ENCODE measurements at regions not wholly inside any gene's neighbourhood (a gene's known extent, or its start where the extent isn't known, plus 50 kb on each side); places are given as distances from the start of the nearest gene placed in this dataset.

- no peak for DNase-seq (ENCODE audit: low read depth)
- H3K4me3 ChIP-seq (ENCODE audit: low read depth, low read length) = no peak overlapping the region
- no peak for TF ChIP-seq CTCF (IDR thresholded peaks at IDR 0.05; ENCODE audit: insufficient read depth, low read length)
Observed at GRCh38 chr7:12456506-12456905, 52.8 kb upstream of the VWDE start.

- no peak overlapping the region for H3K4me3 ChIP-seq (ENCODE audit: low read depth, low read length)
- peak; percentile 53 for DNase-seq (ENCODE audit: low read depth)
- peak; percentile 70 for TF ChIP-seq CTCF (IDR thresholded peaks at IDR 0.05; ENCODE audit: insufficient read depth, low read length)
Observed at GRCh38 chr7:12458520-12459131, 55.0 kb upstream of the VWDE start.

GRCh38 chr7:12467837-12468236 lies 64.2 kb upstream of the VWDE start:
- no peak overlapping the region for H3K4me3 ChIP-seq (ENCODE audit: low read depth, low read length)
- no peak for DNase-seq (ENCODE audit: low read depth)
- no peak for TF ChIP-seq CTCF (IDR thresholded peaks at IDR 0.05; ENCODE audit: insufficient read depth, low read length)

GRCh38 chr7:12469568-12469967 lies 65.9 kb upstream of the VWDE start:
- no peak overlapping the region for H3K4me3 ChIP-seq (ENCODE audit: low read depth, low read length)
- TF ChIP-seq CTCF (IDR thresholded peaks at IDR 0.05; ENCODE audit: insufficient read depth, low read length) = no peak
- no peak for DNase-seq (ENCODE audit: low read depth)

DNA sequence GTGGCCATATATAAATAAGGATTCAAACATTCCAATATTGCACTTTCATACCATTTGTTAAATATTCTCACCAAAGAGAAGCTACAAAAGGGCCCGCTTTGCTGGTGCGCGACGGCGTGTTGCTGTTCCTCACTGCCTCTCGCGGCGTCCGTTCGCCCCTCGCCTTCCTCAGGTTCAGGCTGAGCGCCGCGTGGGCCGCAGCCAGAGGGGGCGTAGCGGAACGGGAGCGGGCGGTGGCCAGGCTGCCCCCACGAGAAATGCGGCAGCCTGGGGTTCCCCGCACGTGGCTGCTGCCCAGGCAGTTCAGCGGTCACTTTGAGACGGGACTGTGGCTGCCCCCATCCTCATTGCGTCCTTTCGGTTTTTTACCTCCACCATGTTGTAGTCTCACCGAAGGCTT lies 67.3 kb upstream of the VWDE start:
- TF ChIP-seq CTCF (IDR thresholded peaks at IDR 0.05; ENCODE audit: insufficient read depth, low read length) = no peak
- DNase-seq (ENCODE audit: low read depth) = no peak
- no peak overlapping the region for H3K4me3 ChIP-seq (ENCODE audit: low read depth, low read length)

DNA sequence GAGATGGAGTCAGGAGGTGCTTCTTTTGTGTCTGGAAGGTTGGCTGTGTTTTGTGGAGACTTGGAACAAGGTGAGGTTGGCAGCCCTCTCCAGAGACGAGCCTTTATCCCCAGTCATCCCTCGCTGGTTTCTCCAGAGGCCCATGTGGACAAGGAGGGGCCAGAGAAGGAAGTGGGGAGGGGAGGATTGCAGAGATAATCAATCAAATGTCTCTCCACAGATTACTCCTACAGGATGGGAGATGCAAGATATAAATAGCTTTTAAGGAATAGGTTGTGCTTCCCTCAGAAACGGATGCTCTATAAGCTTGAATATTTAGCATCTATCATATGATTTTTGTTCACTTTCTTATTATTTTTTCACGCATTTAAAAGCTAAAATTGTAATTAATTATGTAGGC lies 70.4 kb upstream of the VWDE start:
- TF ChIP-seq CTCF (IDR thresholded peaks at IDR 0.05; ENCODE audit: insufficient read depth, low read length) = no peak
- no peak overlapping the region for H3K4me3 ChIP-seq (ENCODE audit: low read depth, low read length)

More for the DNA sequence above, 70.4 kb upstream of the VWDE start:
- DNase-seq (ENCODE audit: low read depth) = no peak

All from fibroblast of the aortic adventitia (primary cell).